NB4 (cell line): ENCODE measurements at regions not wholly inside any gene's neighbourhood (a gene's known extent, or its start where the extent isn't known, plus 50 kb on each side); places are given as distances from the start of the nearest gene placed in this dataset.
"Not testable (repeated sequence)": the region's sequence is repeated elsewhere in the genome, so short reads cannot be mapped to it uniquely, and the experiment has no call there.

ENCODE experiments used
- DNase-seq: peaks from one replicate; pipeline ENCODE4 v3.0.0; 2010; ENCODE audit warnings: low read depth
- H3K4me3 ChIP-seq: one replicate; pipeline ENCODE4 v1.5.1; 2011; ENCODE audit warnings: mild to moderate bottlenecking, low read depth, low read length, moderate library complexity
- CTCF ChIP-seq: IDR thresholded peaks from one replicate; pipeline ENCODE4 v1.5.1; 2012; ENCODE audit warnings: low read depth, low read length
- MAX ChIP-seq: IDR thresholded peaks from 2 replicates; pipeline ENCODE4 v1.6.1; 2011; ENCODE audit warnings: low read depth, low read length
- MYC ChIP-seq: IDR thresholded peaks from 2 replicates; pipeline ENCODE4 v1.6.1; 2011; ENCODE audit warnings: low read depth, low read length
- POLR2A ChIP-seq: IDR thresholded peaks from 2 replicates; pipeline ENCODE4 v1.6.1; 2011; ENCODE audit warnings: mild to moderate bottlenecking; ENCODE audit not compliant: insufficient read length; ENCODE audit errors: extremely low read depth

GRCh38 chr7:27434756-27435400 is 192.3 kb downstream of the EVX1 start:
- no peak overlapping the region for H3K4me3 ChIP-seq
- DNase-seq = no peak
- TF ChIP-seq POLR2A = no peak
- peak; percentile 3 for TF ChIP-seq CTCF
- no peak for TF ChIP-seq MYC

GRCh38 chr7:27435461-27435860 is 192.9 kb downstream of the EVX1 start:
- no peak overlapping the region for H3K4me3 ChIP-seq
- no peak for DNase-seq
- TF ChIP-seq POLR2A (no peak), MAX (no peak)

- peak; percentile 36 for DNase-seq
- no peak for TF ChIP-seq CTCF
- TF ChIP-seq MYC = no peak
- TF ChIP-seq POLR2A = no peak
- TF ChIP-seq MAX = no peak
- no peak overlapping the region for H3K4me3 ChIP-seq
Observed at GRCh38 chr7:27438881-27439589, 196.4 kb downstream of the EVX1 start.

GRCh38 chr7:27442455-27442854 is 199.9 kb downstream of the EVX1 start:
- TF ChIP-seq MYC = no peak
- no peak for TF ChIP-seq CTCF
- TF ChIP-seq MAX = no peak
- TF ChIP-seq POLR2A = no peak
- no peak overlapping the region for H3K4me3 ChIP-seq
- no peak for DNase-seq

- not testable (repeated sequence) for H3K4me3 ChIP-seq, DNase-seq
Observed at GRCh38 chr7:27449046-27449445, 206.4 kb downstream of the EVX1 start.

GRCh38 chr7:27453702-27454405 is 208.8 kb downstream of the HIBADH start:
- TF ChIP-seq POLR2A (no peak), MYC (no peak), MAX (no peak), CTCF (no peak)
- peak; percentile 64 for DNase-seq
- H3K4me3 ChIP-seq = no peak overlapping the region

GRCh38 chr7:27457120-27457519 is 205.6 kb downstream of the HIBADH start:
- not testable (repeated sequence) for DNase-seq, H3K4me3 ChIP-seq

GRCh38 chr7:27457603-27458565 is 204.8 kb downstream of the HIBADH start:
- peak; percentile 56 for DNase-seq
- peak overlapping the region; percentile 39 for H3K4me3 ChIP-seq
